Sigmoid colon (tissue), 6 donors: ENCODE measurements at regions not wholly inside any gene's neighbourhood (a gene's known extent, or its start where the extent isn't known, plus 50 kb on each side); places are given as distances from the start of the nearest gene placed in this dataset.
A peak's percentile ranks its signal among the peaks of the same experiment; 100 is the strongest.
"Not testable (repeated sequence)": the region's sequence is repeated elsewhere in the genome, so short reads cannot be mapped to it uniquely, and the experiment has no call there.

Source experiments
- DNase-seq: peaks from one replicate; pipeline ENCODE4 v3.0.0-alpha.2; 2019
- H3K27ac ChIP-seq, 4 donors: fragments of 200-600 bp; sonication (generic); one replicate each; pipeline ENCODE4 v1.5.1; 2016 to 2019; ENCODE audit warnings: mild to moderate bottlenecking in 1 of 4
- H3K27me3 ChIP-seq, 3 donors: fragments of 200-600 bp; sonication (generic); one replicate each; pipeline ENCODE4 v1.5.1; 2019; ENCODE audit warnings: mild to moderate bottlenecking in 1 of 3
- H3K36me3 ChIP-seq, 4 donors: fragments of 200-600 bp; sonication (generic); one replicate each; pipeline ENCODE4 v1.5.1; 2016 to 2019
- H3K4me1 ChIP-seq, 4 donors: fragments of 200-600 bp; sonication (generic); one replicate each; pipeline ENCODE4 v1.5.1; 2017 to 2019
- H3K4me3 ChIP-seq, 4 donors: fragments of 200-600 bp; sonication (generic); one replicate each; pipeline ENCODE4 v1.5.1; 2017 to 2019; ENCODE audit warnings: mild to moderate bottlenecking in 2 of 4, moderate library complexity in 1 of 4
- H3K9me3 ChIP-seq, 4 donors: fragments of 200-600 bp in 3 of 4; sonication (generic) in 3 of 4; one replicate each; pipeline versions ENCODE4 v1.5.1 to v1.6.1; 2013 to 2019
- CTCF ChIP-seq, 4 experiments: fragments of 450-650 bp in 3 of 4; fragments of 200-600 bp in 1 of 4; IDR thresholded peaks; one replicate each; pipeline ENCODE4 v1.5.1; 2016 to 2019; ENCODE audit warnings: antibody characterized with exemption in 4 of 4, mild to moderate bottlenecking in 3 of 4, moderate library complexity in 2 of 4
- EP300 ChIP-seq, 4 donors: sonication (generic); formaldehyde crosslinking; IDR thresholded peaks; one replicate each; pipeline ENCODE4 v1.6.1; 2017; ENCODE audit warnings: antibody characterized with exemption in 4 of 4
- POLR2A ChIP-seq, 2 donors: fragments of 450-650 bp; IDR thresholded peaks; one replicate each; pipeline ENCODE4 v1.6.1; 2016; ENCODE audit warnings: antibody characterized with exemption in 2 of 2, mild to moderate bottlenecking in 2 of 2, moderate library complexity in 2 of 2
- POLR2AphosphoS5 ChIP-seq, 4 donors: sonication (generic); formaldehyde crosslinking; IDR thresholded peaks; one replicate each; pipeline ENCODE4 v1.6.1; 2017; ENCODE audit warnings: antibody characterized with exemption in 4 of 4
- WGBS, 2 donors: extraction: QIAGEN DNeasy Blood & Tissue Kit; methylation state at CpG; one replicate each; pipeline ENCODE4 v1.1.7; 2013; 5-methylcytosine and 5-hydroxymethylcytosine counted together
- intact Hi-C: fragments of 100-400 bp; cut with DNase I; formaldehyde crosslinking; loops from one replicate; pipeline ENCODE4 v1.15.1; 2023
- donor health status: healthy with polysubstance abuse.
- donor health status: healthy.

- Histone ChIP-seq H3K9me3 (no peaks in the 10 kb centered on the region), H3K27ac (no peak overlapping the region), H3K4me3 (no peak overlapping the region), H3K4me1 (peaks cover 0 to 7% (median 0%) of the 10 kb centered on the region in 4 donors), H3K36me3 (no peaks in the 10 kb centered on the region), H3K27me3 (no peaks in the 10 kb centered on the region)
- 80 to 92% methylated on average over 1 of the region's 1 CpG for whole genome bisulfite sequencing, 2 donors
- DNase-seq = no peak
- TF ChIP-seq EP300 (IDR thresholded peaks at IDR 0.05) = no peak
- TF ChIP-seq CTCF (IDR thresholded peaks at IDR 0.05) = no peak
- no peak for TF ChIP-seq POLR2A (IDR thresholded peaks at IDR 0.05)
- TF ChIP-seq POLR2AphosphoS5 (IDR thresholded peaks at IDR 0.05) = no peak
- intact Hi-C loops = loop anchor here (5.0 kb wide), 2 partner anchors 275 to 560 kb away; no protein-coding TSS in a partner anchor
Measured at GRCh38 chr7:106737202-106737562, 76.2 kb upstream of the CCDC71L start.

DNA sequence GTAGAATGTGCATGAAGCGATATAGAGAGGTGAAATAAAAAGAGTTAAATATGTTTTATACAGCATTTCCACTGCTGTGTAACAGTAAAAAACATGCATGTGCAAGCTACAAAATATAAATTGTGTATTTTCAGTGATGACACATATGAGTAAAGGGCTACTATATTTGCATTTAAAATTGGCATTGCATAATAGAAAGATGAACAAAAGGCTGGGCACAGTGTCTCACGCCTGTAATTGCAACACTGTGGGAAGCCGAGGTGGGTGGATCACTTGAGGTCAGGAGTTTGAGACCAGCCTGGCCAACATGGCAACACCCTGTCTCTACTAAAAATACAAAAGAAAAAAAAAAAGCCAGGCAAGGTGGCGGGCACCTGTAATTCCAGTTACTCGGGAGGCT is 79.8 kb upstream of the CCDC71L start:
- WGBS, 2 donors = 90 to 93% methylated on average over 5 of the region's 5 CpGs
- Histone ChIP-seq H3K36me3 (no peaks in the 10 kb centered on the region), H3K27ac (no peak overlapping the region), H3K27me3 (no peaks in the 10 kb centered on the region), H3K9me3 (no peaks in the 10 kb centered on the region), H3K4me1 (peaks cover 0 to 7% (median 0%) of the 10 kb centered on the region in 4 donors), H3K4me3 (no peak overlapping the region)
- no peak for DNase-seq
- TF ChIP-seq POLR2AphosphoS5 (IDR thresholded peaks at IDR 0.05) = no peak
- TF ChIP-seq POLR2A (IDR thresholded peaks at IDR 0.05) = no peak
- no peak for TF ChIP-seq EP300 (IDR thresholded peaks at IDR 0.05)
- intact Hi-C loops = no loop called here

DNA sequence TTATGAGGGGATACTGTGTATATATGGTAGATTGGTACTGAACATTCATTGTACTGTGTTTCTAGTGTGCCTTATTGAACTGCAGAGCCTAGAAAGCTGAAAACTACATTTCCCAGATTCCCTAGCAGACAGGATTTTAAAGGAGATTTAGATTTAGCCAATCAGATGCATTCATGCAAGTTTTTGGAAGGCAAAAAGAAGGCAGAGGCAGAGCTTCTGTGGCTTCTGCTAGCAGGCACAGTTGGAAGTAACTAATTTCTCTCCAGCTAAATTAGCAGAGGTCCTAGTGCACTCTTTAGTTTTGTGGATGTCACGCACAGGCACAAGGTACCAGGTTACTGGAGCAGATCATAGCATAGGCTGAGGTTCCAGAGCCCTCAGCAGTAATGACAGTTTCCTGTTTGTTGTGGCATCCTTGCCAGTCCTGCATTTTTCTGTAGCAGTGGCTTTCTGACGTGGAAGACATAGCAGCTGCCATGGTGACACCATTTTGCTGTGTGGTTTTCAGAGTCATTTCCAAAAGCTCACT is 83.7 kb upstream of the CCDC71L start:
- Histone ChIP-seq H3K36me3 (no peaks in the 10 kb centered on the region), H3K27me3 (no peaks in the 10 kb centered on the region), H3K4me3 (no peak overlapping the region), H3K9me3 (no peaks in the 10 kb centered on the region), H3K27ac (no peak overlapping the region), H3K4me1 (peaks cover 0 to 12% (median 10%) of the 10 kb centered on the region in 4 donors)
- 81 to 87% methylated on average over 2 of the region's 2 CpGs for WGBS, 2 donors
- DNase-seq = no peak
- TF ChIP-seq EP300 (IDR thresholded peaks at IDR 0.05) (no peak), POLR2AphosphoS5 (IDR thresholded peaks at IDR 0.05) (no peak), CTCF (IDR thresholded peaks at IDR 0.05) (no peak), POLR2A (IDR thresholded peaks at IDR 0.05) (no peak)
- intact Hi-C loops = no loop called here

- H3K9me3 ChIP-seq, H3K27me3 ChIP-seq, DNase-seq, intact Hi-C loops, H3K36me3 ChIP-seq, H3K4me3 ChIP-seq: not testable (repeated sequence)
- Histone ChIP-seq H3K27ac (peak overlapping the region in 3 of 4 donors; percentile 22 to 50 (median 35)), H3K4me1 (peaks cover 0 to 12% (median 10%) of the 10 kb centered on the region in 4 donors)
- WGBS, 2 donors = 48 to 90% methylated on average over 2 of the region's 2 CpGs
Measured at GRCh38 chr7:106747301-106747700, 86.3 kb upstream of the CCDC71L start.

- Histone ChIP-seq H3K36me3 (no peaks in the 10 kb centered on the region), H3K4me3 (no peak overlapping the region), H3K4me1 (peaks cover 0 to 12% (median 10%) of the 10 kb centered on the region in 4 donors), H3K27me3 (no peaks in the 10 kb centered on the region), H3K9me3 (no peaks in the 10 kb centered on the region), H3K27ac (peak overlapping the region in 3 of 4 donors; percentile 22 to 50 (median 35))
- intact Hi-C loops = no loop called here
- no peak for DNase-seq
- WGBS, 2 donors = 43 to 46% methylated on average over 2 of the region's 2 CpGs
- no peak for TF ChIP-seq POLR2AphosphoS5 (IDR thresholded peaks at IDR 0.05)
- TF ChIP-seq POLR2A (IDR thresholded peaks at IDR 0.05) = no peak
- TF ChIP-seq CTCF (IDR thresholded peaks at IDR 0.05) = no peak
- no peak for TF ChIP-seq EP300 (IDR thresholded peaks at IDR 0.05)
Measured at GRCh38 chr7:106747804-106748203, 86.8 kb upstream of the CCDC71L start.

- 52 to 76% methylated on average over 1 of the region's 1 CpG for WGBS, 2 donors
Measured at GRCh38 chr7:106749165-106749564, 88.2 kb upstream of the CCDC71L start.

More at GRCh38 chr7:106749165-106749564, 88.2 kb upstream of the CCDC71L start:
- H3K4me1 ChIP-seq = peaks cover 0 to 12% (median 10%) of the 10 kb centered on the region in 4 donors
- TF ChIP-seq EP300 (IDR thresholded peaks at IDR 0.05) = no peak
- TF ChIP-seq CTCF (IDR thresholded peaks at IDR 0.05) = no peak
- TF ChIP-seq POLR2A (IDR thresholded peaks at IDR 0.05) = no peak
- TF ChIP-seq POLR2AphosphoS5 (IDR thresholded peaks at IDR 0.05) = no peak
- H3K4me3 ChIP-seq = no peak overlapping the region
- H3K27ac ChIP-seq = no peak overlapping the region
- H3K9me3 ChIP-seq = no peaks in the 10 kb centered on the region
- H3K27me3 ChIP-seq = no peaks in the 10 kb centered on the region
- no peak for DNase-seq
- H3K36me3 ChIP-seq = no peaks in the 10 kb centered on the region
- intact Hi-C loops = no loop called here
